Effector memory CD8-positive, alpha-beta T cell (primary cell): ENCODE measurements at regions not wholly inside any gene's neighbourhood (a gene's known extent, or its start where the extent isn't known, plus 50 kb on each side); places are given as distances from the start of the nearest gene placed in this dataset.

Experiments
- ATAC-seq: fragments of 150-1000 bp; cut with Tn5 transposase; replicated peaks from 2 replicates; pipeline ENCODE4 v1.10.0; 2021; ENCODE audit warnings: mild to moderate bottlenecking, moderate library complexity
- DNase-seq, 3 experiments: peaks; one replicate each; pipeline ENCODE4 v3.0.0; 2021
- H3K27ac Mint-ChIP-seq, 2 donors: one replicate each; pipeline ENCODE4 v1.8.0; 2022; ENCODE audit warnings: mild to moderate bottlenecking in 2 of 2, mixed read lengths in 2 of 2, moderate library complexity in 2 of 2
- H3K27me3 Mint-ChIP-seq, 2 donors: one replicate each; pipeline ENCODE4 v1.8.0; 2022; ENCODE audit warnings: mixed read lengths in 2 of 2
- H3K36me3 Mint-ChIP-seq: one replicate; pipeline ENCODE4 v1.8.0; 2022; ENCODE audit warnings: mild to moderate bottlenecking, moderate library complexity, mixed read lengths; ENCODE audit not compliant: insufficient read depth
- H3K4me1 Mint-ChIP-seq, 2 donors: one replicate each; pipeline ENCODE4 v1.8.0; 2022; ENCODE audit warnings: low read depth in 2 of 2, mixed read lengths in 2 of 2
- H3K4me3 Mint-ChIP-seq, 2 donors: one replicate each; pipeline ENCODE4 v1.8.0; 2022; ENCODE audit warnings: mild to moderate bottlenecking in 2 of 2, mixed read lengths in 2 of 2, moderate library complexity in 2 of 2
- H3K9me3 Mint-ChIP-seq, 2 donors: one replicate each; pipeline ENCODE4 v1.8.0; 2022; ENCODE audit warnings: mixed read lengths in 2 of 2

DNA sequence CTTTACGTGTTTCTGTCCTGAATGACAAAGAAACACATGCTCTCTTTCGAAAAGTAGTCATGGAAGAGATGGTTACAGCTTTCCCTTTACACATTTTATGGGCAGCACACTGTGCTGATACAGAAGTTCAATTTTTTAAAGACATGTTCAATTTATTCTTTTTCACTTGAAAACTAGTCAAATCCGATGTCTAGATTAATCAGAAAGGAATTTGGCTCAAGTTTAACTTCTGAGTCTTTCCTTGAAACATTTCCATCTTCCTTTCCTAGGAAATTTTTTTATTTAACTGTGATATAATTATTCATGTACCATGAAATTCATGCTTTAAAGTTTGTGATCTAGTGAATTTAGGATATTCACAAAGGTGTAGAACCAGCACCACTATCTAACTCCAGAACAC lies 360.1 kb downstream of the TNS3 start:
- Mint-ChIP-seq H3K4me3 (no peak overlapping the region), H3K4me1 (no peaks in the 10 kb centered on the region), H3K9me3 (no peaks in the 10 kb centered on the region), H3K36me3 (no peaks in the 10 kb centered on the region), H3K27me3 (peaks cover 0 to 2% of the 10 kb centered on the region in 2 donors), H3K27ac (no peak overlapping the region)
- no peak for DNase-seq
- ATAC-seq: no peak

DNA sequence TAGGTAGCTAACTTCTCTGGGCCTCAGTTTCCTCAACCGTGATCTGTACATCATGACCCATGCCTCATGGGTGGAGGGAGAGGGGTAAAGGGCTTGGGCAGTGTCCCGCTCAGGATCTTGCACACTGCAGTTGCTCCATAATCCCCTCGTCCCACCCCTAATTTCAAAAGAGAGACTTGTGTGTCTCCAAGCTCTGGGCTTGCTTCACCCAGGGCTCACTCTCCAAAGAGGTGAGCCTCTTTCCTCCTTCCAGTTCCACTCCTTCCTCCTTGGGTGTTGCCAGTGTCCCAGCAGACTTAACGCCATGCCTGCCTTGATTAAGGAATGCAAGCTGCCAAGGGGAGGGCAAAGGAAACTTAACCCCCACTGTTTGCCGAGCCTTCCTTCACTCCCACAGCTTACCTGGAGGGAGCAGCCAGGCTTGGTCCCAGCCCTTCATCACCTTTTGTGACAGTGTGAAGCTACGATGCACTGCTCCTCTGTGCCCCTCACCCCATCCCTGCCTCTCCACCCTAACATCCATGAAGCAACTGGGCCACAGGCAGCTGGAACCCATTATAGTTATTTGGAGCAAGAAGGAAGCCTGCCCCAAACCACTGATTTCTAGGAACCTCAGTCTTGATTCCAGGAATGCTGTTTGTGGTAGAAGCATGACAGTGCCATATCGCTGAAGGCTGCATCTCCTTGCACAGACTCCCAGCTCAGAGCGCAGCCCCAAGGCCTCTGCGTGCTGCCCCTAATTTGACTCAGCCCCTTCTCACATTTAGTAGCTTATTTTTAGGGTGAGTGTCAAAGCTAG lies 363.3 kb downstream of the TNS3 start:
- Mint-ChIP-seq H3K9me3 (no peaks in the 10 kb centered on the region), H3K4me1 (no peaks in the 10 kb centered on the region), H3K27me3 (no peaks in the 10 kb centered on the region), H3K27ac (no peak overlapping the region), H3K4me3 (no peak overlapping the region), H3K36me3 (no peaks in the 10 kb centered on the region)
- no peak for ATAC-seq
- no peak for DNase-seq

DNA sequence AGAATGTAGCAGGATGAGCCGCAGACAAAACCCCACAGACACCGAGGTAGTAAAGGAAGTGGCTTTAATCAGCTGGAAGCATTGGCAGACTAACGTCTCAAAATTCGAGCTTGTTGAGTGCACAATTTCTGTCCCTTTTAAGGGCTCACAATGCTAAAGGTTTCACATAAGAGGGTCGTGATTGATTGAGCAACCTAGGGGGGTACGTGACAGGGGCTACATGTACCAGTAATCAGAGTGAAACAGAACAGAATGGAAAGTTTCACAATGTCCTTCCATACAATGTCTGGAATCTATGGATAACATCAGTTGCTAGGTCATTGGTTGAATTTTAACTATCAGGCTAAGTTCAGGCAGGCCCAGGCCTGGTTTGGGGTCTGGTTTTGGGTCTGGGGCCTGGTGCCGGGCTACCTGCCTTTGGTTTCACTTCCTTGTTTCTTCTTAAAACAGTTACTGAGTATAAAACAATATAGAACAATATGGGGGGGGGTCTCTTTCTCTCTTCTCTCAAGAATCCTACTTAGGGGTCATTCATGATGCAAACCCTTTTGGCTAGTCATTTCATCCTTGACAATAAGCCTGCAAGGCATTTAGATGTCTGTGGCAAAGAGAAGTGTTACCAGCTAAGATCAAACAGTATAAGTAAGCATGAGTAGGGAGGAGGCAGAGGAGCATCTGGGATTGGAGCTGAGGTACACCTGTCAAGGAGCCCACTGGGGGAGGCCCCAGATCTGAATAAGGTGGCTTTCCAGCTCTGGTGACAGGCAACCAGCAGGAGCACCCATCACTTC lies 364.1 kb downstream of the TNS3 start:
- no peaks in the 10 kb centered on the region for H3K9me3 Mint-ChIP-seq
- no peak overlapping the region for H3K27ac Mint-ChIP-seq
- no peaks in the 10 kb centered on the region for H3K27me3 Mint-ChIP-seq
- H3K36me3 Mint-ChIP-seq: no peaks in the 10 kb centered on the region
- H3K4me3 Mint-ChIP-seq: no peak overlapping the region
- ATAC-seq (no peak), DNase-seq (no peak)
- H3K4me1 Mint-ChIP-seq: no peaks in the 10 kb centered on the region

DNA sequence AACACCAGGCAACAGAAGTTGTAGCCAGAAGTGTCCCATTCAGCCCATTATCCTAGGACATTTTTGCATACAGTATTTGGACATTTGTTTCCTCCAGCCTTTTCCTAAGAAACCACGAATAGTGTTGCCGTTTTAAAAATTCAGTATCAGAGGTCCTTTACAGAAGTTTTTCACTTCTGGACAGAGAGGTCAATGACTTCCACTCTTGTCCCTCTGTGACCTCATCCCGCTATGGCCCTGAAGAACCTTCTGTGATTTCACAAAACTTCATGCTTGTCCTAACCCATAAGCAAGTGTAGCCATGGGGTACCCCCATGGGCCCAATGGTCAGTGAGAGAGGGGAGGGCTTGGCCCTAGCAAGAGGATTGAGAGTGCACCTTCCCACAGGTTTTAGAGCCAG lies 364.8 kb downstream of the TNS3 start:
- H3K4me1 Mint-ChIP-seq: no peaks in the 10 kb centered on the region
- H3K4me3 Mint-ChIP-seq: no peak overlapping the region
- no peak overlapping the region for H3K27ac Mint-ChIP-seq
- no peak for DNase-seq
- ATAC-seq: no peak
- peaks cover 0 to 2% of the 10 kb centered on the region in 2 donors for H3K9me3 Mint-ChIP-seq
- H3K36me3 Mint-ChIP-seq: no peaks in the 10 kb centered on the region
- no peaks in the 10 kb centered on the region for H3K27me3 Mint-ChIP-seq

DNA sequence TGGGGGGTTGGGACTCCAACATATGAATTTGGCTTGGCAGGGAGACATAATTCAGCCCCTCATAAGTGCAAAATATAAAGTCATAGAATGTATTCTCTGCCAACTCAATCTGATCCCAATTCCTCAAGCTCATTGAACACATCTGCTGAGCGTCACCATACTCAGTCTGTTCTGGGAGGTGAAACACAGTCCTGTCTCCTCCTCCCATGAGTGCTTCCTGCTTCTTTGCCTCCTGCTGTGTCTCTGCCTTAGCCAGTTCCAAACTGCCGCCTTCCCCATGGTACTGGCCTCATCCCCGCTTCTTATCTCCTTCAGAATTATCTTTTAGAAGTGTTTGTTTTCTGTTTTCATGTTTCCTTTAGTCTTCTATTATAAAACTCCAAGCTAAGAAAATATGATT lies 365.5 kb downstream of the TNS3 start:
- H3K4me3 Mint-ChIP-seq: no peak overlapping the region
- ATAC-seq: no peak
- DNase-seq: no peak
- no peaks in the 10 kb centered on the region for H3K27me3 Mint-ChIP-seq
- peaks cover 0 to 2% of the 10 kb centered on the region in 2 donors for H3K9me3 Mint-ChIP-seq
- no peak overlapping the region for H3K27ac Mint-ChIP-seq
- no peaks in the 10 kb centered on the region for H3K36me3 Mint-ChIP-seq
- H3K4me1 Mint-ChIP-seq: no peaks in the 10 kb centered on the region

DNA sequence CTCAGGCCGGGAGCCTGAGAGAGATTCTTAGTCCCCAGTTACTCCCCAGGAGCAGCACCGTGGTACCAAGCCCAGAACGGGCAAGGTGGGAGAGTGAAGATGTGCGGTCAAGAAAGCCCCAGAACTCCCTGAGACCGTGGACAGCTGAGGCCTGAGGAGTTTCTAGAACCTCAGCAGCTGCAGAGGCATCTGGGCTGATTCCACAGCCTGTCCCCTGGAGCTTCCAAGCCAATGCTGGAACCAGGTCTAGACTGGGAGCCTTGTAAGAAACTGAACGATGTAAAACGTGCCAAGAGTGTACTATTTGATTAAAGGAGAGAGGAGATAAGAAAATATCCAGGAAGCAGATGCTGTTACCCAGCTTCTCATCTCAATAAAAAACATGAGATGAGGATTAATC lies 366.3 kb downstream of the TNS3 start:
- no peaks in the 10 kb centered on the region for H3K36me3 Mint-ChIP-seq
- ATAC-seq (no peak), DNase-seq (no peak)
- no peaks in the 10 kb centered on the region for H3K27me3 Mint-ChIP-seq
- H3K4me3 Mint-ChIP-seq: no peak overlapping the region
- no peaks in the 10 kb centered on the region for H3K4me1 Mint-ChIP-seq
- H3K27ac Mint-ChIP-seq: no peak overlapping the region
- H3K9me3 Mint-ChIP-seq: peaks cover 0 to 2% of the 10 kb centered on the region in 2 donors

DNA sequence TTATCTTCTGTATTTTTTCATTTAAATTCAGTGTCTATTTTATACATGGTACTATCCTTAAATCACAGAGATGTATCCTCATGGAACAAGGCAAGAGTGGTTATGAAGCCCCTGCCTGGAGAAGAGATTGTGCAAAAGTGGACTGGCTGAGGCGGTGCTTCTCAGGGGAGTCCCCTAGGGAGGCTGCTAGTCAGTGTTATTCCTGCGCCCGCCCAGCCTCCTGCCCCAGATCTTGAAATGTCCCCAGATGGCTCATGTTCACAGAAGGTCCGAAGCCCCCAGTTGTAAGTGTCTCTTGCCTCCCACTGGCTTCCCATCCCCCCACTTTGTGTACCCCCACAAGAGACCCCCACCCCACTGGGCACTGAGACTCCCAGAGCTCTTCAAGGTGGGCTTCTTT lies 366.9 kb downstream of the TNS3 start:
- DNase-seq: no peak
- no peak for ATAC-seq
- Mint-ChIP-seq H3K9me3 (peaks cover 0 to 5% of the 10 kb centered on the region in 2 donors), H3K27ac (no peak overlapping the region), H3K36me3 (no peaks in the 10 kb centered on the region), H3K4me1 (no peaks in the 10 kb centered on the region), H3K27me3 (no peaks in the 10 kb centered on the region), H3K4me3 (no peak overlapping the region)

DNA sequence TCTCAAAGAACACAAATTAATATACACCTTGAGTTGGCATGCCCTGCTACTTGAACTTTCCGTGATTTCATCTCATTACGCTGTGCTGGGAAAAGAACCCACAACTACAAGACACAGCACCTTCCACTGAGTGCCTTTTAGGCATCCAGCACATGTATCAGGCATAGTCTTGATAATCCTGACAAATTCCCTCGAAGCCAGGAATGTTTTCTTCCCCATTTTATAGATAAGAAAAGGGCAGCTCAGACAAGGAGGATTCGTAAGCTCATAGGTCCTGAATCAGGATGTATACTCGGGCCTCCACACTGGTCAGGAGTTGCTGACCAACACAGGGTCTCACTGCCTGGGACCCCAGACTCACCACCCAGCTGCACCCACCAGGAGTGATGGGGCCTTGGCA lies 368.6 kb downstream of the TNS3 start:
- no peak overlapping the region for H3K27ac Mint-ChIP-seq
- H3K9me3 Mint-ChIP-seq: peaks cover 5 to 7% of the 10 kb centered on the region in 2 donors
- DNase-seq: no peak
- no peaks in the 10 kb centered on the region for H3K36me3 Mint-ChIP-seq
- no peaks in the 10 kb centered on the region for H3K27me3 Mint-ChIP-seq
- no peak for ATAC-seq
- H3K4me1 Mint-ChIP-seq: no peaks in the 10 kb centered on the region
- no peak overlapping the region for H3K4me3 Mint-ChIP-seq

DNA sequence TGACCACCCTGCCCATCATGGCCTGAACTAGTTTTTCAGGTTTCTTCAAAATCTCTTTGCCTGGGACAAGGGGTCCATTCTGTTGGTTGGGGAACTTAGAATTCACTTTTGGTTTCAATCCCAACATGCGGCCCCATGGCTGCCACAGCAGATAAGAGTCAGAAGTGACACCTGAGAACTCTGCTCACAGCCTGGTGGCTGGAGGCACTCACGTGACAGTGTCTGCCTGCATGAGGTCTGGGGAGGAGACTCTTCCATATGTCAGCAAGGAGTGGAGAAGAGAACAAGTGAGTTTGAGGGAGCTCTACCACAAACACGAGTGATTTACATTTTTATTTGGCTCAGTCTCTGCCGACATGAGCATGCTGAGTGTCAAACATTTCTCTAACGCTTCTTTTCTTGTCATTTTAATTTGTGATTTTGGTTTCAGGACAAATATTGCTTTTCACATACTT lies 370.4 kb downstream of the TNS3 start:
- H3K4me3 Mint-ChIP-seq: no peak overlapping the region
- H3K27me3 Mint-ChIP-seq: no peaks in the 10 kb centered on the region
- no peak overlapping the region for H3K27ac Mint-ChIP-seq
- ATAC-seq (no peak), DNase-seq (no peak)
- H3K36me3 Mint-ChIP-seq: no peaks in the 10 kb centered on the region
- H3K4me1 Mint-ChIP-seq: no peaks in the 10 kb centered on the region
- H3K9me3 Mint-ChIP-seq: peaks cover 12 to 13% of the 10 kb centered on the region in 2 donors

DNA sequence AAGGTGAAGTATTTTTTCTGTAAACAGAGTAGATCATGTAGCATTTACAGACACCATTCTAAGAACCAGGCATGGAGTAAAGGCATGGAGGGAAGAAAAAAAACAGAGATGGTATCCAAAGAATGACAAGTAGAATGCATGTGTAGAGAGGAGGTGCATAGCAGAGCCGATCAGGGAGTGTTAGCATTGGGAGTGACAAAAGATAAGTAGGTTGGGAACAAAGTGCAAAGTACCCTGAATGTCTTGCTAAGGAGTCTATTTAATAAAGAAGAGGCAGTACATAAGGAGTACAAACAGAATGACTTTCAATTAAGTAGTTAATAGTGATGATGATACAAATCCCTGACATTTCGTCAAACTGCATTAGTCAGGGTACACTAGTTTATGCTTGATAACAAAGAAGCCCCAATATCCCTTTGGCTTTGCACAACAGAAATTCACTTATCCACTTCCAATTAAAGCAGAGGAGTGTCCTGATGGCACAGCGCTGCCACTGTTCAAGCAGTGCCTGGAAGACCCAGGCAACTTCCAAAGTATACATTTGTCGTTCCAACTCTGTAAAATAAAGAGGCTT lies 371.5 kb downstream of the TNS3 start:
- DNase-seq (no peak), ATAC-seq (no peak)
- H3K27me3 Mint-ChIP-seq: no peaks in the 10 kb centered on the region
- peaks cover 12 to 13% of the 10 kb centered on the region in 2 donors for H3K9me3 Mint-ChIP-seq
- no peak overlapping the region for H3K27ac Mint-ChIP-seq
- no peak overlapping the region for H3K4me3 Mint-ChIP-seq
- H3K36me3 Mint-ChIP-seq: no peaks in the 10 kb centered on the region
- no peaks in the 10 kb centered on the region for H3K4me1 Mint-ChIP-seq

DNA sequence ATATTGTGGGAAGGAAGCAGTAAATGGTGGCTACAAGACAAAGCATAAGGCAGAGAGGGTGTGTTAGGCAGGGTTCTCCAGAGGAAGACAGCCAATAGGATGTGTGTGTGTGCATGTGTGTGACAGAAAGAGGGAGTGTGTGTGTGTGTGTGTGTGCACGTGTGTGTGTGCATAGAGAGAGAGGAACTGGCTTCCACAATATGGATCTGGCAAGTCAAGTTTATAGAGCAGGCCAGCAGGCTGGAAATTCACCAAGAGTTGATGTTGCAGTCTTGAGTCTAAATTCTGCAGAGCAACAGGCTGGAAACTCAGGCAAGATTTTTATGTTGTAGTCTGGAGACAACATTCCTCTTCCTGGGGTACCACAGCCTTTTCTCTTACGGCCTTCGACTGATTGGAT lies 374.0 kb downstream of the TNS3 start:
- ATAC-seq: no peak
- Mint-ChIP-seq H3K4me3 (no peak overlapping the region), H3K36me3 (no peaks in the 10 kb centered on the region), H3K27ac (no peak overlapping the region), H3K4me1 (no peaks in the 10 kb centered on the region), H3K27me3 (no peaks in the 10 kb centered on the region), H3K9me3 (peaks cover 12 to 23% of the 10 kb centered on the region in 2 donors)
- DNase-seq: no peak

DNA sequence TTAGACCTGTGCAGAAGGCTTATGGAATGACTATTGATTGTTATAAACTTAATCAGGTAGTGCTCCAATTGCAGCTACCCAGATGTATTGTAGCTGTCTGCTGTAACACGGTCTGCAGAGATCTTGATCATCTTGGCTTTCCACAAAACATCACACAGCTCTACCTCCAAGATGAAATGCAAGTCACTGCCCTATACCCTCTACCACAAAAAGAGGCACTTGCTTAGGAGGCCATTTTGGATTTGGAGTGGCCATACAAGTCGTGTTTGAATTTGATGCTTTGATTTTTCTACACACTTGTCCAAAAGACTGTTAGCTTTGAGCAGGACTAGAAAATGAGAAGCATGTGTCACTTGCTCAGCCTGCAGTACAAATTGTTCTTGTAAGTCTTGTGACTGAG lies 377.2 kb downstream of the TNS3 start:
- Mint-ChIP-seq H3K27me3 (no peaks in the 10 kb centered on the region), H3K4me1 (no peaks in the 10 kb centered on the region), H3K36me3 (no peaks in the 10 kb centered on the region), H3K9me3 (peaks cover 8 to 23% of the 10 kb centered on the region in 2 donors), H3K4me3 (no peak overlapping the region), H3K27ac (no peak overlapping the region)
- ATAC-seq (no peak), DNase-seq (no peak)

DNA sequence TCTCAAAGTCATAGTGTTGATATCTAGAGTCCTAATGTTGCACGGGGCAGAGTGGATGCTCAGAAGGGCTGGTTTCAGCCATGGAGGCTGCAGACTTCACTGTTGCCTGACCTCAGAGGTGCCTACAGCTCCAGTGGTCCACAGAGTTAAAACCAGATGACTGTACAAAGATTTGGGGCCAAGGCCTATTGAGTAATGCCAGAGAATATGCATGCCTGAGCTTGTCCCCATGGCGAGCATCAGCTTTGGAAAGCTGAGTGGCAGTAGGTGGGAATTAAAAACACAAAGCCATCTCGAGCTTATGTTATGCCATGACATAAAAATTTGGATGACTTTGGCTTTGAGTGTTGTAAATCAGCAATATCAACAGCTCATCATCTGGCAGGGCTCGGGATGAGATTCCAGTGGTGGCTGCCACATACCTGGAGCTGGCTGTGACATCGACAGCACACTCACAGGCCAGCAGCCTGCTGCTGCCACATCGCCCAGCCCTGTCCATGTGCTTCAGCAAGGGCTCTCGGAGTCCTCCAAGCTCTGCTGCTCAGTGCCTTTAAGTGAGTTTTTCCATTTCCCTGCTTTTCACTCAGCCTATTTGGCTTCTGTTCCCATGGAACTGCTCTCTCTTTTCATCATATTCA lies 379.6 kb downstream of the TNS3 start:
- no peaks in the 10 kb centered on the region for H3K36me3 Mint-ChIP-seq
- no peaks in the 10 kb centered on the region for H3K27me3 Mint-ChIP-seq
- no peak overlapping the region for H3K4me3 Mint-ChIP-seq
- peaks cover 9 to 22% of the 10 kb centered on the region in 2 donors for H3K9me3 Mint-ChIP-seq
- no peak for DNase-seq
- H3K27ac Mint-ChIP-seq: no peak overlapping the region
- ATAC-seq: no peak
- H3K4me1 Mint-ChIP-seq: no peaks in the 10 kb centered on the region
